AG04450 (cell line): ENCODE measurements at regions not wholly inside any gene's neighbourhood (a gene's known extent, or its start where the extent isn't known, plus 50 kb on each side); places are given as distances from the start of the nearest gene placed in this dataset.
"Not testable (repeated sequence)": the region's sequence is repeated elsewhere in the genome, so short reads cannot be mapped to it uniquely, and the experiment has no call there.

Experiments
- CTCF ChIA-PET: fragments of 300-600, 350-600 bp; formaldehyde crosslinking; extraction: SDS; loops from one replicate; lab custom pipeline; 2022; ENCODE audit warnings: antibody characterized with exemption, inconsistent platforms; lab: Charles Lee
- POLR2A ChIA-PET: fragments of 350-600 bp; formaldehyde crosslinking; extraction: SDS; loops from one replicate; lab custom pipeline; 2021; ENCODE audit warnings: antibody characterized with exemption, inconsistent platforms; lab: Yijun Ruan, JAX
- DNase-seq: peaks from one replicate; pipeline ENCODE4 v3.0.0-alpha.2; 2011; ENCODE audit warnings: low read depth, low spot score
- H3K27ac ChIP-seq: one replicate; pipeline ENCODE4 v1.5.1; 2012; ENCODE audit warnings: low read depth, low read length, control low read depth
- H3K27me3 ChIP-seq: one replicate; pipeline ENCODE4 v1.6.0; 2012; ENCODE audit warnings: low read length; ENCODE audit not compliant: control insufficient read depth, insufficient read depth
- H3K4me3 ChIP-seq: 2 replicates; pipeline ENCODE4 v1.5.1; 2011; ENCODE audit warnings: mild to moderate bottlenecking, low read depth, low read length, control low read depth
- H3K9me3 ChIP-seq: 2 replicates; pipeline ENCODE4 v1.5.1; 2012; ENCODE audit warnings: low read length; ENCODE audit not compliant: control insufficient read depth, insufficient read depth
- TF ChIP-seq, protein P1 (sequence below): IDR thresholded peaks from 2 replicates; pipeline ENCODE4 v1.5.1; 2011; ENCODE audit warnings: low read depth, low read length, control low read depth, inconsistent platforms

DNA sequence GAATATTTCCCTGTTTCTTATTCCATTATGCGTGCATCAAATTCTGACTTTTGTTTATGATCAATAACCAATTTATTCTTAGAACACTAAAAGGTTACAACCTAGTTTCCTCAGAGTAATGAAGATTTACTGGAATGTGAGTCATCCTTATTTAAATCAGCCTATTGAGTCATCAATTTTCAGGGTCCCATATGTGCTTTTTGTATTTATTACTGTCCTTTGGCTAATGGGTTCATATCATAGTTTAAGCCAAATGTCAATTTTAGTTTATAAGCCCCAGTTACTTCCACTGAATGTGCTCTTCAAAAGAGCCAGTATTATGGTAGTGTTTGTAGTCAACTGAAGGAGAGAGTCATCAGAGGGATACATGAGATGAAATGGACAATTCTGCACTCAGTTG lies 359.2 kb downstream of the PRR16 start:
- DNase-seq = no peak
- ChIA-PET CTCF (no interaction called here), POLR2A (no interaction called here)
- Histone ChIP-seq H3K9me3 (no peaks in the 10 kb centered on the region), H3K27ac (no peak overlapping the region), H3K27me3 (no peaks in the 10 kb centered on the region), H3K4me3 (no peak overlapping the region)
- TF ChIP-seq, protein P1, sequence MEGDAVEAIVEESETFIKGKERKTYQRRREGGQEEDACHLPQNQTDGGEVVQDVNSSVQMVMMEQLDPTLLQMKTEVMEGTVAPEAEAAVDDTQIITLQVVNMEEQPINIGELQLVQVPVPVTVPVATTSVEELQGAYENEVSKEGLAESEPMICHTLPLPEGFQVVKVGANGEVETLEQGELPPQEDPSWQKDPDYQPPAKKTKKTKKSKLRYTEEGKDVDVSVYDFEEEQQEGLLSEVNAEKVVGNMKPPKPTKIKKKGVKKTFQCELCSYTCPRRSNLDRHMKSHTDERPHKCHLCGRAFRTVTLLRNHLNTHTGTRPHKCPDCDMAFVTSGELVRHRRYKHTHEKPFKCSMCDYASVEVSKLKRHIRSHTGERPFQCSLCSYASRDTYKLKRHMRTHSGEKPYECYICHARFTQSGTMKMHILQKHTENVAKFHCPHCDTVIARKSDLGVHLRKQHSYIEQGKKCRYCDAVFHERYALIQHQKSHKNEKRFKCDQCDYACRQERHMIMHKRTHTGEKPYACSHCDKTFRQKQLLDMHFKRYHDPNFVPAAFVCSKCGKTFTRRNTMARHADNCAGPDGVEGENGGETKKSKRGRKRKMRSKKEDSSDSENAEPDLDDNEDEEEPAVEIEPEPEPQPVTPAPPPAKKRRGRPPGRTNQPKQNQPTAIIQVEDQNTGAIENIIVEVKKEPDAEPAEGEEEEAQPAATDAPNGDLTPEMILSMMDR = no peak

DNA sequence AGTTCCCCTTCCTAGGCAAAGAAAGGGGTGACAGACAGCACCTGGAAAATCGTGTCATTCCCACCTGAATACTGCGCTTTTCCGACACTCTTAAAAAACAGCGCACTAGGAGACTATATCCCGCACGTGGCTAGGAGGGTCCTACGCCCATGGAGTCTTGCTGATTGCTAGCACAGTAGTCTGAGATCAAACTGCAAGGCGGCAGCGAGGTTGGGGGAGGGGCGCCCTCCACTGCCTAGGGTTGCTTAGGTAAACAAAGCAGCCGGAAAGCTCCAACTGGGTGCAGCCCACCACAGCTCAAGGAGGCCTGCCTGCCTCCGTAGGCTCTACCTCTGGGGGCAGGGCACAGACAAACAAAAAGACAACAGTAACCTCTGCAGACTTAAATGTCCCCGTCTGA lies 367.5 kb downstream of the PRR16 start:
- H3K27me3 ChIP-seq, CTCF ChIA-PET, H3K9me3 ChIP-seq, POLR2A ChIA-PET, DNase-seq, H3K4me3 ChIP-seq, H3K27ac ChIP-seq: not testable (repeated sequence)

DNA sequence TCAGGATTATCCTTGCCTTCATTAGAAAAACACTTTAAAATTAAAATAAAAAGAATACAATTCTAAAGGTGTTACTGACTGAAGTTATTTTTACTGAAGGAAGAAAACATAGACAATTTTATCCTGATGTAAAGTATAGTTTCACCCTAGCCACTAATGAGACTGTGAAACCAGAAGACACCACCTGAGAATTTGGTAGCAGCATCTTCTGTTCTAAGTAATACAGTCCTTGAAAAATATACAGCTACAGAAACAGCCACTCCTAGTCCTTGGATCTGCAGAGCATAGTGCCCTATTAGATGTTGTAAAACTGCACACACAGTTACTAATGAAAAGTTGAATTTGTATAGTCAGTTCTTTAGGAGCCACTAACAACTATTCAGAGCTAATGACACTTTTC lies 377.7 kb downstream of the PRR16 start:
- no peak overlapping the region for H3K4me3 ChIP-seq
- H3K9me3 ChIP-seq = no peaks in the 10 kb centered on the region
- TF ChIP-seq, protein P1 = no peak
- DNase-seq = no peak
- ChIA-PET POLR2A (no interaction called here), CTCF (no interaction called here)
- H3K27me3 ChIP-seq = no peaks in the 10 kb centered on the region
- no peak overlapping the region for H3K27ac ChIP-seq

DNA sequence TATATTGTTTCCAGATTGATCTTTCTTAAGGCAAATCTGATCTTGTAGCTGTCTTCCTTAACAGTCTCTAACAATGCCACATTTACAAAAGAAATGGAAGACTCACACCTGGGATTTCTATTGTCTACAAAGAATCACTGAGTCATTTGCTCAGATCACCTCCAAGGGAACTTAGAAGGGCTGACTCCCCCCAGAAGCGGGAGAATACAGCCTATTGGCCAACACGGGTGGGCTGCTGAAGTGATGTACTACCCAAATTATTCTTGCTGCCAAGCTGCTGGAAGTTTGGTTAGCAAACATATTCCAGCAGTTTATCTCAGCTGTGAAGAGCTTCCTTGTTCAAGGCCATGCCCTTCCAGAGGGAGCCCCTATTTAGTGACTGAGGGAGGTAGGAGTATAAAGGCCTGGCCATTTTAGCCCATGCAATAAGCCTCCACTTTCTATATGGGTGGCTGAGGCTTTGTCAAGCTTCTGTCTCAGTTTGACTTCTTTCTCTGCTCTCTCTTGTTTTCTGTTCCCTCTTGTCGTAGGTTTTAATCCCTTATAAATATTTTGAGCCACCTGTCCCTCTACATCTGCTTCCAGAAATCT lies 379.4 kb downstream of the PRR16 start:
- CTCF ChIA-PET = no interaction called here
- TF ChIP-seq, protein P1 = no peak

DNA sequence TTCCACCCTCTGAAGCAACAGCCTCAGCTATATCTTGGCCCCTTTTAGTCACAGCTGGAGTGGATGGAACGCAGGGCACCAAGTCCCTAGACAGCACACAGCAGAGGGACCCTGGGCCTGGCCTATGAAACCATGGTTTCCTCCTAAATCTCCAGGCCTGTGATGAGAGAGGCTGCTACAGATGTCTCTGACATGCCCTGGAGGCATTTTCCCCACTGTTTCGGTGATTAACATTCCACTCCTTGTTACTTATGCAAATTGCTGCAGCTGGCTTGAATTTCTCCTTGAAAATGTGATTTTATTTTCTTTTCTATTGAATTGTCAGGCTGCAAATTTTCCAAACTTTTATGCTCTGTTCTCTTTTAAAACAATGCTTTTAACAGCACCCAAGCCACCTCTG lies 384.8 kb downstream of the PRR16 start:
- ChIA-PET POLR2A (no interaction called here), CTCF (no interaction called here)
- Histone ChIP-seq H3K27me3 (no peaks in the 10 kb centered on the region), H3K4me3 (no peak overlapping the region), H3K27ac (no peak overlapping the region), H3K9me3 (no peaks in the 10 kb centered on the region)
- TF ChIP-seq, protein P1 = no peak
- no peak for DNase-seq

More for the DNA sequence above, 379.4 kb downstream of the PRR16 start:
- Histone ChIP-seq H3K27me3 (no peaks in the 10 kb centered on the region), H3K27ac (no peak overlapping the region), H3K4me3 (no peak overlapping the region), H3K9me3 (no peaks in the 10 kb centered on the region)
- DNase-seq = no peak
- POLR2A ChIA-PET = no interaction called here
